ENCODE measurements at regions not wholly inside any gene's neighbourhood (a gene's known extent, or its start where the extent isn't known, plus 50 kb on each side); places are given as distances from the start of the nearest gene placed in this dataset.

DNA sequence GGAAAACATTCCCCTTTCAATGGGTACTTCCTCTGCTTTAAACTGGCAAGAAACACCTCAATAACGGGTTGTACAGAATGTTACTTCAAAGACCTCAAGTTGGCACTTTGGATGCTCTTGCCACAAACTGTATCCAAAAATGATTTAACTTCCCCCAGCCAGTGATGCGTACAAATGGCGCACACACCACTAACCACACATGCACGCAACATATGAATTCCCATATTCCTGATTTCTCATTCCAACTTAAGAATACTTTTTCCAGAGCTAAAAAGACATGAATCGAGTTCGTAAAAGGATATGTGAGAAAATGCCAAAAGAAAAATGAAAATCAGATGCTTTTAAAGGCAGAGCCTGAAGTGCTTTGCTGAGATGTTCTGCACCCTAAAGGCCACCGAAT is 388.0 kb upstream of the PIK3R1 start:
- TF ChIP-seq, protein P1, sequence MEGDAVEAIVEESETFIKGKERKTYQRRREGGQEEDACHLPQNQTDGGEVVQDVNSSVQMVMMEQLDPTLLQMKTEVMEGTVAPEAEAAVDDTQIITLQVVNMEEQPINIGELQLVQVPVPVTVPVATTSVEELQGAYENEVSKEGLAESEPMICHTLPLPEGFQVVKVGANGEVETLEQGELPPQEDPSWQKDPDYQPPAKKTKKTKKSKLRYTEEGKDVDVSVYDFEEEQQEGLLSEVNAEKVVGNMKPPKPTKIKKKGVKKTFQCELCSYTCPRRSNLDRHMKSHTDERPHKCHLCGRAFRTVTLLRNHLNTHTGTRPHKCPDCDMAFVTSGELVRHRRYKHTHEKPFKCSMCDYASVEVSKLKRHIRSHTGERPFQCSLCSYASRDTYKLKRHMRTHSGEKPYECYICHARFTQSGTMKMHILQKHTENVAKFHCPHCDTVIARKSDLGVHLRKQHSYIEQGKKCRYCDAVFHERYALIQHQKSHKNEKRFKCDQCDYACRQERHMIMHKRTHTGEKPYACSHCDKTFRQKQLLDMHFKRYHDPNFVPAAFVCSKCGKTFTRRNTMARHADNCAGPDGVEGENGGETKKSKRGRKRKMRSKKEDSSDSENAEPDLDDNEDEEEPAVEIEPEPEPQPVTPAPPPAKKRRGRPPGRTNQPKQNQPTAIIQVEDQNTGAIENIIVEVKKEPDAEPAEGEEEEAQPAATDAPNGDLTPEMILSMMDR (IDR thresholded peaks at IDR 0.05) = no peak
- TF ChIP-seq POLR2A (IDR thresholded peaks at IDR 0.05) (no peak), EP300 (IDR thresholded peaks at IDR 0.05) (no peak), POLR2AphosphoS5 (IDR thresholded peaks at IDR 0.05) (no peak)

All from stomach (tissue), 4 donors.